HCT116 (cell line): ENCODE measurements at regions not wholly inside any gene's neighbourhood (a gene's known extent, or its start where the extent isn't known, plus 50 kb on each side); places are given as distances from the start of the nearest gene placed in this dataset.

Experiments
- ATF3 ChIP-seq: IDR thresholded peaks from 2 replicates; pipeline ENCODE4 v1.6.1; 2012
- CTCF ChIP-seq, 3 experiments: fragments of 200-600 bp in 1 of 3; sonication (generic) in 1 of 3; IDR thresholded peaks in 2 of 3; conservative IDR thresholded peaks in 1 of 3; 2 replicates each; pipeline ENCODE4 v1.5.1; 2012 to 2017; ENCODE audit warnings: low read depth in 2 of 3, low read length in 2 of 3, antibody characterized with exemption in 1 of 3, borderline replicate concordance in 1 of 3, control low read depth in 1 of 3, mild to moderate bottlenecking in 1 of 3, mixed read lengths in 1 of 3, mixed run types in 1 of 3, moderate library complexity in 1 of 3; ENCODE audit not compliant: insufficient read depth in 1 of 3
- EGR1 ChIP-seq: IDR thresholded peaks from 2 replicates; pipeline ENCODE4 v1.6.1; 2012; ENCODE audit warnings: low read depth
- EZH2 ChIP-seq: fragments of 200-600 bp; sonication (generic); IDR thresholded peaks from 2 replicates; pipeline ENCODE4 v1.6.1; 2017; ENCODE audit warnings: antibody characterized with exemption, mixed run types
- EZH2phosphoT487 ChIP-seq: fragments of 200-600 bp; IDR thresholded peaks from 2 replicates; pipeline ENCODE4 v1.6.1; 2018; ENCODE audit warnings: antibody characterized with exemption, borderline replicate concordance
- FOSL1 ChIP-seq: IDR thresholded peaks from 2 replicates; pipeline ENCODE4 v1.6.1; 2012; ENCODE audit warnings: low read depth
- JUND ChIP-seq: IDR thresholded peaks from 2 replicates; pipeline ENCODE4 v1.6.1; 2012
- POLR2A ChIP-seq: IDR thresholded peaks from 2 replicates; pipeline ENCODE4 v1.7.0; 2011; ENCODE audit warnings: borderline replicate concordance; ENCODE audit not compliant: insufficient read depth, insufficient read length; ENCODE audit errors: extremely low read depth
- POLR2AphosphoS5 ChIP-seq: IDR thresholded peaks from 2 replicates; pipeline ENCODE4 v1.6.1; 2011; ENCODE audit warnings: mild to moderate bottlenecking, low read depth, low read length, moderate library complexity
- RAD21 ChIP-seq: IDR thresholded peaks from 2 replicates; pipeline ENCODE4 v1.6.1; 2012; ENCODE audit warnings: low read depth, mild to moderate bottlenecking
- SIN3A ChIP-seq: IDR thresholded peaks from 2 replicates; pipeline ENCODE4 v1.6.1; 2012; ENCODE audit warnings: low read depth
- SP1 ChIP-seq: IDR thresholded peaks from 2 replicates; pipeline ENCODE4 v1.6.1; 2012; ENCODE audit warnings: low read depth
- ZFX ChIP-seq: fragments of 450-650 bp; IDR thresholded peaks from 2 replicates; pipeline ENCODE4 v1.6.1; 2017
- ZNF274 ChIP-seq: fragments of 200-500 bp; sonication (Bioruptor generic); IDR thresholded peaks from 2 replicates; pipeline ENCODE4 v1.6.1; 2014; ENCODE audit warnings: mild to moderate bottlenecking, low read depth, low read length, inconsistent platforms

GRCh38 chr4:22900876-22901275 is 208.1 kb downstream of the GBA3 start:
- TF ChIP-seq CTCF (IDR thresholded peaks at IDR 0.05 in 2 of 3, conservative IDR thresholded peaks at IDR 0.05 in 1 of 3; ENCODE audit: borderline replicate concordance in 1 of 3, insufficient read depth in 1 of 3, low read depth in 2 of 3, low read length in 2 of 3) (no peak), FOSL1 (no peak), POLR2A (no peak), EGR1 (no peak), SP1 (no peak), EZH2 (no peak), POLR2AphosphoS5 (no peak), JUND (no peak), RAD21 (no peak), EZH2phosphoT487 (no peak), ZNF274 (no peak), SIN3A (no peak), ZFX (no peak), ATF3 (no peak)
